KOPT-K1 (cell line): ENCODE measurements at regions not wholly inside any gene's neighbourhood (a gene's known extent, or its start where the extent isn't known, plus 50 kb on each side); places are given as distances from the start of the nearest gene placed in this dataset.
"Not testable (repeated sequence)": the region's sequence is repeated elsewhere in the genome, so short reads cannot be mapped to it uniquely, and the experiment has no call there.

Source experiments
- H3K27ac ChIP-seq: fragments of 200-600 bp; sonication (generic); 2 replicates; pipeline ENCODE4 v1.5.1; 2016; ENCODE audit warnings: antibody characterized with exemption, mild to moderate bottlenecking, low read depth, low read length; ENCODE audit not compliant: poor library complexity, severe bottlenecking
- H3K36me3 ChIP-seq: fragments of 200-600 bp; sonication (generic); 2 replicates; pipeline ENCODE4 v1.5.1; 2017; ENCODE audit warnings: antibody characterized with exemption, mild to moderate bottlenecking, low read length, moderate library complexity; ENCODE audit not compliant: insufficient read depth
- H3K9me3 ChIP-seq: fragments of 200-600 bp; sonication (generic); 2 replicates; pipeline ENCODE4 v1.5.1; 2017; ENCODE audit warnings: antibody characterized with exemption, low read length, mild to moderate bottlenecking; ENCODE audit not compliant: insufficient read depth, poor library complexity, severe bottlenecking

DNA sequence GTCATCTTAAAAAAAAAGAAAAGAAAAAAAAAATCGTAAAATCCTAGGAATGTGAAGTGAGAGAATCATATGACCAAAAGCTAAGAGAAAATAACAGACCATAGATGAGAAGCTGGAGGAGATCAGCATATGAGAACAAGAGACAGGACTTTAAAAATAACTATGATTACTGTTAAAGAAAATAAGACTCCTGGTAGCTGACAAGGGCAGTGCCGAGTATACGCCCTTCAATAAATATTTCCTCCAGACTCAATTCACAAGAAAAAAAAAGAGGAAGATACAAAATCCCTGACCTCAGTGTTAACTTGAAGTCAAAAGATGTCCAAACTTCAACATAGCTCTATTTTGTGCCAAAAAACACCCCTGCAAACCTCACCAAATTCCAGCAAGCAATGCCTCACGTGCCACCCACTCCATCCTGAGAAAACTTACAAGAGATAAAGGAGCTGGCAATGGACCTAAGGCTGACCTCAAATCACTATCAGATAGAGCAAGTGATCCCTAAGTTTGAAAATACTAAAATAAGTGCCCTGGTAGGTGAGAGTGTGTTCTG lies 817.2 kb downstream of the SOCS6 start:
- H3K9me3 ChIP-seq, result no peaks in the 10 kb centered on the region

DNA sequence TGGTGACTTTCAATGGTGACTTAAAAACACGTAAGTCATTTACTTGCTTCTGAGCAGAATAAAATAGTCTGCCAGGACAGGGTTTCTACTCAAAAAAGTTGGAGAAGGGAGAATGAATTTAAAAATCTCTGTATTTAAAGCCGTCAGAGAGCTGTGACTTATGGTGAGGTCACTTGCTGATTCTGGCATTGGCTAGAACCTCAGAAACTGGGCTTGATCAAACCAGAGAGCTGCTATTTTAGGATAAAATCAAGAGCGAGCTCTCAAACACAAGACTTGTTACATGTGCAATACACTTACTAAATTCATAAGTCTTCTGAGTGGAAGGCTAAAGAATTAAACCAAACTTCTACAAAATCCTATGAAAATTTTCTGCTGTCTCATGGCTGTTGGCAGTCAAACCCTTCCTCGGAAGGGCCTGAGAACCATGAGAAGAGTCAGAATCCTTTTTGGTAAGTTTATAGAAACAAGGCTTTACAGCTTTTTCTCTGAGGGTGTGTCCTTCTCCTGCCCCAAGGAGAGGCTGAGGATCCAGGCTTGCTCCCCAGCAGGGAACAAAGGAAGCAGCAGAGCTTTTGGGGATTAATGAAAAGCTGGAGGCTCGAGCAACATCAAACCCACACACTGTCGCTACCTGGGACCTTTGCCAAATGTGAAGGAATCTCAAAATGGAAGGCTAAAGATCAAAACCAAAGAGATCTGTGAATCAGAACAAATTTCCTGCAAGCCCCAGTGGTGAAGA lies 816.4 kb downstream of the SOCS6 start:
- H3K27ac ChIP-seq, result no peak overlapping the region
- H3K36me3 ChIP-seq, result no peaks in the 10 kb centered on the region
- no peaks in the 10 kb centered on the region for H3K9me3 ChIP-seq

More for the DNA sequence above, 817.2 kb downstream of the SOCS6 start:
- no peak overlapping the region for H3K27ac ChIP-seq
- H3K36me3 ChIP-seq, result no peaks in the 10 kb centered on the region

DNA sequence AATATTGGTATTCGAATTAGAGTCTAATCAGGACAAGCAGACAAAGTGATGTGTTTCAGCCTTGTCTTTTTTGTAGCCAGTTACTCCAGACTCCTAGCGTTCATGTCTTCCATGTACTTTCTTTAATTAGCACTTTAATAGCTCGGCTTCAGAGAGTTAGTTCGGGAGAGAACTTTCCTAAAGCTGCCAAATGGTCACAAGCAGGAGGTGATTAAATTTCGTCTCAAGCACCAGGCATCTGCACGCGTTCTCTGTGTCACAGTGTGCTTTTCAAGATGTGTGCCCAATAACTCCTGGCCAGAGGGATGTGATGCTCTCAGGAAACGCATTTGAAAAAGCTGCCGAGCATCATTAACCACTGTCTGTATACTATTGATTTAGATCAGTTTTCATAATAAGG lies 790.8 kb downstream of the SOCS6 start:
- Histone ChIP-seq H3K36me3 (no peaks in the 10 kb centered on the region), H3K27ac (no peak overlapping the region), H3K9me3 (no peaks in the 10 kb centered on the region)

DNA sequence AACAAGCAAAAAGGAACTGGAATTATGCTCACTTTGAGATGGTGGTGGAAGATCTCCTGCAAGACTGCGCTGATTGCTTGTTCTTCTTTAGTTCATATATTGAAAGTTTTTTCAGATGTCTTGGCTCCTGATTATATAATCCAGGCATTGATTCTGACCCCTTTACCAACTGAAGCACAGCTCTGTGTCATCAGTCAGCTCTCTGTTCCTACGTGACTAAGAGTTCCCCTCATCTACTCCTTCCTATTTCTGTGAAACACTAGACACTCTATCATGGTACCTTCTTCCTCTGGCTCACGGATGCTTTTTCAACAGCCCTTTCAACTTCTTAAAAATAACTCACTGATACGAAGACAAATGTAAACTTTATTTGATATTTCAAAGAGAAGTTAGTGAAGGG lies 788.6 kb downstream of the SOCS6 start:
- Histone ChIP-seq H3K36me3 (no peaks in the 10 kb centered on the region), H3K27ac (no peak overlapping the region), H3K9me3 (no peaks in the 10 kb centered on the region)

DNA sequence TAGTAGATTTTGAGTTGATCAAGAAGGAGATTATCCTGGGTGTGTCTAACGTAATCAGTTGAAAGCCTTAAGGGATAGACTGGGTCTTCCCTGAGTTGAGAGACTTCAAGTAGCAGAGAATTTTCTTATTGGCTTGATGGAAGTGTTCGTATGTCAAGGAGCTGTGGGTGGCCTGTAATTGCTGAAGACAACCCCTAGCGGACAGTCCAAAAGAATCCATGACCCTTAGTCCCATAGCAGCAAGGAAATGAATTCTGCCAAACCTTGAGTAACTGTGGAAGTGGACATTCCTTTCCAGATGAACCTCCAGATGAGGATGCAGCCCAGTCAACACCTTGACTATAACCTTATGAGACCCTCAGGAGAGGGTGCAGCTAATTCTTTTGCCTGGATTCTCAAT lies 786.3 kb downstream of the SOCS6 start:
- Histone ChIP-seq H3K9me3 (no peaks in the 10 kb centered on the region), H3K36me3 (no peaks in the 10 kb centered on the region), H3K27ac (no peak overlapping the region)

DNA sequence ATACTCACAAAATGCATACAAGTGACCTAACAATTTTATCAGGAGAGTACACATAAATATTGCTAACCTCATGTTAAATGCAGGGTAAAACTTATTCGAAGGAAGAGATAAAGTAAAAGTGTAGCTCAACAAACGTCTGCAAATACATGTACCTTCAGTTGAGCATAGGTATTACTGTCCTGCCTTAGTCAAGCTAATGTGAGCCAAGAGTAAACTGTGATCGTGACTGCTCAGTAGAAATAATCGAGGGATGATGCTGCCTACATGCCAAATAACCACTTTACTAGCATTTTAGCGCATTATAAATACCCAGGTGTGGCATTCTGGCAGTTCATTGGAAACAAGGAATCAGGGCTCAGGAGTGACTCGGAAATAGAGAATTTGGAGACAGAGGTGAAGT lies 779.5 kb downstream of the SOCS6 start:
- Histone ChIP-seq H3K9me3 (no peaks in the 10 kb centered on the region), H3K36me3 (no peaks in the 10 kb centered on the region), H3K27ac (no peak overlapping the region)

DNA sequence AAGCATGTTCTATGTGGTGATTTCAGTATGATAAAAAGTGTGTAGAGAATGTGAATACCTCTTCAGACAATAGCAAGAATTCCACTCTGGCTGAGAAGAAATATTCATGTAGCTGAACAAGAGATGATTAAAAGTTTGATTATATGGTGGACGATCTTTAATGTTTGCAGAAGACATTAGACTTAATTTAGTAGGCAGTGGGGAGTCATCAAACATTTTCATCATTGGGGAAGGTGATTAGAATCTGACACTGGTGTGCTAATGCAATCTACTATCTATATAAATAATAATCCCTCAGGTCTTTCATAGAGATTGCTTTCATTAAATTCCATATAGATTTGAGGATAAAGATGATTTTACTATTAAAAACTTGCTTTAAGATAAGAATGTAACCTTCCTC lies 761.0 kb downstream of the SOCS6 start:
- Histone ChIP-seq H3K36me3 (no peaks in the 10 kb centered on the region), H3K27ac (no peak overlapping the region), H3K9me3 (no peaks in the 10 kb centered on the region)

DNA sequence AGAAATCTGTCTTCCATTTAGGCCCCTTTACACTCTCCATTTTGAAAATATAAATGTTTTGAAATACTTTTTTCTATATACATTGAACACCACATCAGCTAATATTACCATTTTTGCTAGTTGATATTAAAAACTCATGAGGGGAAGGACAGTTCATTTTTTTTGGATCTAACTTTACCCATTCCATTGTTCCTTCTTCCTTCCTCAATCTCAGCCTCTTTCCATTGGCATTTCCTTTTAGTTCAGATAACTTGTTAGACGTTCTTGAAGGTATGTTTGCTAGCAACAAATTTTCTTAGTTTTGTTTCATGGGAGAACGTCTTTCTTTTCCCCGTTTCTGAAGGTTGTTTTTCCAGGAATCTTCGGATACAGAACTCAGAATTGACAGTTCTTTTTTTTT lies 759.0 kb downstream of the SOCS6 start:
- no peaks in the 10 kb centered on the region for H3K9me3 ChIP-seq
- H3K27ac ChIP-seq, result no peak overlapping the region
- no peaks in the 10 kb centered on the region for H3K36me3 ChIP-seq

DNA sequence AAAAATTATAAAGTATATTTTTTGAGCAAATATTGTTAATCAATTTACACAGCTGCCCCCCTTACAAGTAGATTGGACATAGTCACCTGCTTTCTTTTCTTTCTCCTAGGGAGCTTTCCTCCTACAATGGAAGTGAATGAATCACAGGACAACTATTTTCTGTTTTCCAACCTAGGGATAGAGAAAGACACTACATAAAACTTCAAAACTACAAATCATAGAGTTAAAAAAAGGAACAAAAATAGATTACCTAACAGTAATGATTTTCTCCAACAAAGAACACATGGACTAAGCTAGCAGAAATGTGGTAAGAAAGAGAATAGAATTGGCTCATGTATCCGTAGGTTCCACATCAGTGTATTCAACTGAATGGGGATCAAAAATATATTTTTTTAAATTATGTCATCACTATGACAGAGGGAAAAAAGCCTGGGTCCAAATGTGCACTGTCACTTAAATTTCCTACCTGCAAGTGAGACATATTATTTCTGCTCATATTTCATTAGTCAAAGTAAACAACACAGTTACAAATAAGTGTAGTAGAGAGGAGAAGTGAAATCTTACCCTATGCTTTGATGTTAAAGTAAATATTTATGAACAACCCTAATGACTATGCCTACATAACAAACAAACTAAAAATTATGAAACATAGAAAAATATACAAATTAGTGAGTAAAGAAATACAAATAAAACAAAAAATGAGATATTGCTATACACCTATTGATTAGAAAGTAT lies 756.7 kb downstream of the SOCS6 start:
- Histone ChIP-seq H3K9me3 (no peaks in the 10 kb centered on the region), H3K27ac (no peak overlapping the region), H3K36me3 (no peaks in the 10 kb centered on the region)

DNA sequence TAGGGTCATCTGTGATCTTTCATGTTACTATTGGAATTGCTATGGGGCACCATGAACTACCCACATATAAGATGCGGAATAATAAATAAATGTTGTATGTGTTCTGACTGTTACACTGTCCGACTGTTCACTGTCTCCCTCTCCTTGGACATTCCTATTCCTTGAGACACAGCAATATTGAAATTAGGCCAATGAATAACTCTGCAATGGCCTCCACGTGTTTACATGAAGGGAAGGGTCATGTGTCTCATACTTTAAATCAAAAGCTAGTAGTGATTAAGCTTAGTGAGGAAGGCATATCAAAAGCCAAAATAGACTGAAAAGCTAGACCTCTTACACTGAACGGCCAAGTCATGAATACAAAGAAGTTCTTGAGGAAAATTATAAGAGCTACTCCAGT lies 751.3 kb downstream of the SOCS6 start:
- Histone ChIP-seq H3K27ac (no peak overlapping the region), H3K36me3 (no peaks in the 10 kb centered on the region), H3K9me3 (no peaks in the 10 kb centered on the region)

DNA sequence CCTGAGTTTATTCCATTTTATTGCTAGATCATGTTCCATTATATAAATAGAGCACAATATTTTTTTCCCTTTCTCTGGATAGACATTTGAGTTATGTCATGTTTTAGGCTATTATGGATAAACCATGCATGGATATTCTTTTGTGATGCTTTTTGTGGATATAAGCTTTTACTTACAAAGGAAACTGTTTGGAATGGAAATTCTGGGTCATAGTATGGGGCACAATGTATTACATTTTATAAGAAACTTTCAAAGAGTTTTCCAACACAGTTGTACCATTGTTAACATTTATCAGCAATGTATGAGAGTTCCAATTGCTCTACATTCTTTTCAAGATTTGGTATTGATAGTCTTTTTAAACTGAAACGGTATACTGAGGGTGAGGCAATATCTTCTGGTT lies 749.4 kb downstream of the SOCS6 start:
- Histone ChIP-seq H3K27ac (no peak overlapping the region), H3K9me3 (no peaks in the 10 kb centered on the region), H3K36me3 (no peaks in the 10 kb centered on the region)

DNA sequence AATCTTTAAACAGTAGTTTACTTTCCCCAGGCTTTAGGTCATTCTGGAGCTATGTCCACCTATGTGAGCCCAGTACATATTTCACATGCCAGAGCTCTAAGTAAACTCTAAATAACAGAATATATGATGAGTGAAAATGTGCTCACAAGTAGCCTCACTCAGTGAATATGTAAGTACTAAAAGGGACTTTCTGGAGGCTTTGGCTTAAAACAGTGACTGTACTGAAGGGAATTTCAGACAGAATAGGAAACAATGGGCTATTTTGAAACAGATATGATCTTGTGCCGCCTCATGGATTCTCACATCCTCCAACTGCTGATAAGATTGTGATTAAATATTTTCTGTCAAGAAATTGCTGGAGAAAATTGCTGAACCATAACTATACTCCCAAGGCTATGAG lies 747.9 kb downstream of the SOCS6 start:
- no peaks in the 10 kb centered on the region for H3K36me3 ChIP-seq
- H3K27ac ChIP-seq, result no peak overlapping the region
- H3K9me3 ChIP-seq, result no peaks in the 10 kb centered on the region

DNA sequence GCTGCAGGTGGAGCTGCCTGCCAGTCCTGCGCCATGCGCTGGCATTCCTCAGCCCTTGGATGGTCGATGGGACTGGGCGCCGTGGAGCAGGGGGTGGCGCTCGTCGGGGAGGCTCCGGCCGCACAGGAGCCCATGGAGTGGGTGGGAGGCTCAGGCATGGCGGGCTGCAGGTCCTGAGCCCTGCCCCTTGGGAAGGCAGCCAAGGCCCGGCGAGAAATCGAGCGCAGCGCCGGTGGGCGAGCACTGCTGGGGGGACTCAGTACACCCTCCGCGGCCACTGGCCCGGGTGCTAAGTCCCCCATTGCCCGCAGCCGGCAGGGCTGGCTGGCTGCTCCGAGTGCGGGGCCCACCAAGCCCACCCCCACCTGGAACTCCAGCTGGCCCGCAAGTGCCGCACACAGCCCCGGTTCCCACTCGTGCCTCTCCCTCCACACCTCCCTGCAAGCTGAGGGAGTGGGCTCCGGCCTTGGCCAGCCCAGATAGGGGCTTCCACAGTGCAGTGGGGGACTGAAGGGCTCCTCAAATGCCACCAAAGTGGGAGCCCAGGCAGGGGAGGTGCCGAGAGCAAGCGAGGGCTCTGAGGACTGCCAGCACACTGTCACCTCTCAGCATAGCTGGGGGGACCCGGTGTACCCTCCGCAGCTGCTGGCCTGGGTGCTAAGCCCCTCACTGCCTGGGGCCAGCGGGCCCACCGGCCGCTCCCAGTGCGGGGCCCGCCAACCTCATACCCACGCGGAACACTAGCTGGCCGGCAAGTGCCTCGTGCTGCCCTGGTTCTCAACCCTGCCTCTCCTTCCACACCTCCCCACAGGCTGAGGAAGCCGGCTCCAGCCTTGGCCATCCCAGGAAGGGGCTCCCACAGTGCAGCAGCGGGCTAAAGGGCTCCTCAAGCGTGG lies 742.7 kb downstream of the SOCS6 start:
- H3K9me3 ChIP-seq, H3K36me3 ChIP-seq, H3K27ac ChIP-seq: not testable (repeated sequence)

DNA sequence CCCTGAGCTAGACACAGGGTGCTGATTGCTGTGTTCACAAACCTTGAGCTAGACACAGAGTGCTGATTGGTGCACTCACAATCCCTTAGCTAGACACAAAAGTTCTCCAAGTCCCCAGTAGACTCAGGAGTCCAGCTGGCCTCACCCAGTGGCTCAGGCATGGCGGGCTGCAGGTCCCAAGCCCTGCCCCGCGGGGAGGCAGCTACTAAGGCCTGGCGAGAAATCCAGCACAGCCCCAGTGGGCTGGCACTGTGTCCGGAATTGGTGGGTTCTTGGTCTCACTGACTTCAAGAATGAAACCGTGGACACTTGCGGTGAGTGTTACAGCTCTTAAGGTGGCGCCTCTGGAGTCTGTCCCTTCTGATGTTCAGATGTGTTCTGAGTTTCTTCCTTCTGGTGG lies 741.2 kb downstream of the SOCS6 start:
- not testable (repeated sequence) for H3K9me3 ChIP-seq, H3K27ac ChIP-seq, H3K36me3 ChIP-seq

DNA sequence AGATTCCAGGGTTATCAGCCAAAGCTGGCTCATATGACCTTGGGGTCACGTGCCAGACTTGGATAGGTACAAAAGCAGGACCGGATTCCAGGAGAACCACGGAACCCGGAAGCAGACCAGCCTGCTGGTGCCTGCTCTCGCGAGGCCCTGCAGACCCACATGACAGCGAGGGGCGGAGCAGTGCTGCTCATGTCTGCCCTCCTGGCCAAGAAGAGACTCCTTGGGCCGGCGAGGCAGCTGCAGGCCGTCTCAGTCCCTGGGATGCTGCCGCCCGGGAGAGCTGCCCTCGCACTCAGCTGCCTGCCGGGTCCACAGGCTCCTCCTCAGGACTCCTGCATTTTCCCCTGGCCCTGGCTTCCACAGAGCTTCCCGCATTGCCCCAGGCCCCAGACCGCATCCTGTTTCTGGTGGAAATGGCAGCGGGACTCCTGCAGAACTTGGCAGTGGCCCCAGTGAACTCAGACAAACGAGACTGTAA lies 739.5 kb downstream of the SOCS6 start:
- no peak overlapping the region for H3K27ac ChIP-seq
- H3K9me3 ChIP-seq, result no peaks in the 10 kb centered on the region
- no peaks in the 10 kb centered on the region for H3K36me3 ChIP-seq
